Cardiac fibroblast (primary cell): ENCODE measurements at regions not wholly inside any gene's neighbourhood (a gene's known extent, or its start where the extent isn't known, plus 50 kb on each side); places are given as distances from the start of the nearest gene placed in this dataset.

Experiments used
- DNase-seq, 2 donors: peaks; one replicate each; pipeline versions ENCODE4 v3.0.0 to v3.0.0-alpha.2; 2010; ENCODE audit warnings: low read depth in 2 of 2
- H3K4me3 ChIP-seq, 2 donors: replicated peaks in 1 of 2; 1 replicate in 1 of 2; 2 replicates in 1 of 2; pipeline ENCODE4 v1.5.1; 2011; ENCODE audit warnings: low read depth in 2 of 2, low read length in 2 of 2, mild to moderate bottlenecking in 2 of 2, moderate library complexity in 1 of 2
- TF ChIP-seq, protein P1 (sequence below): IDR thresholded peaks from one replicate; pipeline ENCODE4 v1.5.1; 2011; ENCODE audit warnings: low read depth, mild to moderate bottlenecking, low read length, inconsistent platforms

DNA sequence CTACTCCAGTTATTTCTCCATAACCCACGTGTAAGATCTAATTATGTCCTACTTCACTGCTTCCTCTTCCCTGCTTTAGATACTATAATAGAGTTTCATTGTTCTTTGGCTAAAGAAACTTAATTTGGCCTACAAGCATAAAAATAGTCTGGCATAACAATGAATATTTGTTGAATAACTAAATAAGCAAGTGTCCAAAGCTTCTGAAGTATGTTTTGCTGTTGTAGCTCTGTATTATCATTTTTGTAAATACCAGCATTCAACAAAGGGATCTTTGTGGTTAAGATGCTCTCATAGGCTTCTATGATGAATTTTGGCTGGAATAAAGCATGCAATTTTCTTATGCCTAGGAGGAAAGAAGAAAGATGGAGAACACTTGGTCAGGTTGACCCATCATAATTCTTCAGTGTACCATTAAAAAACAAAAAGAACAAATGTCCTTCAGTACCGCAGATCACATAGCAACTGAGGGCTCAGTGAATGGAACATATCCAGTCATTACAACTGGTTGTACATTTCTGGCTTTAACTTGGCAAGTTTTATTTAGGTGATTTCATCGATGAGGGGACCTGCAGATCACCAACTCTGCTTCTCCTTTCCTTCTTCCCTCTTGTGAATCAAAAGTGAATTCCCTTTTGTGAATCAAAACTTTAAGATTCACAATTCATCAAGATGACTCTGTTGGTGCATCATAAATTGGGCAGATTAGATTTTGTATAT is 465.9 kb upstream of the TGFBR2 start:
- TF ChIP-seq, protein P1, sequence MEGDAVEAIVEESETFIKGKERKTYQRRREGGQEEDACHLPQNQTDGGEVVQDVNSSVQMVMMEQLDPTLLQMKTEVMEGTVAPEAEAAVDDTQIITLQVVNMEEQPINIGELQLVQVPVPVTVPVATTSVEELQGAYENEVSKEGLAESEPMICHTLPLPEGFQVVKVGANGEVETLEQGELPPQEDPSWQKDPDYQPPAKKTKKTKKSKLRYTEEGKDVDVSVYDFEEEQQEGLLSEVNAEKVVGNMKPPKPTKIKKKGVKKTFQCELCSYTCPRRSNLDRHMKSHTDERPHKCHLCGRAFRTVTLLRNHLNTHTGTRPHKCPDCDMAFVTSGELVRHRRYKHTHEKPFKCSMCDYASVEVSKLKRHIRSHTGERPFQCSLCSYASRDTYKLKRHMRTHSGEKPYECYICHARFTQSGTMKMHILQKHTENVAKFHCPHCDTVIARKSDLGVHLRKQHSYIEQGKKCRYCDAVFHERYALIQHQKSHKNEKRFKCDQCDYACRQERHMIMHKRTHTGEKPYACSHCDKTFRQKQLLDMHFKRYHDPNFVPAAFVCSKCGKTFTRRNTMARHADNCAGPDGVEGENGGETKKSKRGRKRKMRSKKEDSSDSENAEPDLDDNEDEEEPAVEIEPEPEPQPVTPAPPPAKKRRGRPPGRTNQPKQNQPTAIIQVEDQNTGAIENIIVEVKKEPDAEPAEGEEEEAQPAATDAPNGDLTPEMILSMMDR, result no peak
- DNase-seq, result no peak
- H3K4me3 ChIP-seq, result no peak overlapping the region

DNA sequence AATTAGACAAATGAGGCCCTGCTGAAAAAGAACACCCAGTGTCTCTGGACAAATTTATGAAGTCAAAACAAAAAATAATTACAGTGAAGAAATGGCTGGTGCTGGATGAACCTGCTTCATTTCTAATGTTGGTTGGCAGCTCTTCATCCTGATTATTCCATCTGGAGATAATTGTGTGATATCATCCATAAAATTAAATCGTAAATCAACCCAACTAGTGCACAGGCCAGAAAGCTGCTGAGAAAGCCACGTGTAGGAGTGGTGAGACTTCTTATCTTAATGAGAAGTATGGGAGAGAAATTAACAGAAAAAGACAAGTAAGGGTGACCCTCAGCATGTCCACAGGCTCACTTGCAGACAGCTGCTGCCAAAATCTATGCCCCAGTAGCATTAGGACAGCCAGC is 465.2 kb upstream of the TGFBR2 start:
- TF ChIP-seq, protein P1, result no peak

DNA sequence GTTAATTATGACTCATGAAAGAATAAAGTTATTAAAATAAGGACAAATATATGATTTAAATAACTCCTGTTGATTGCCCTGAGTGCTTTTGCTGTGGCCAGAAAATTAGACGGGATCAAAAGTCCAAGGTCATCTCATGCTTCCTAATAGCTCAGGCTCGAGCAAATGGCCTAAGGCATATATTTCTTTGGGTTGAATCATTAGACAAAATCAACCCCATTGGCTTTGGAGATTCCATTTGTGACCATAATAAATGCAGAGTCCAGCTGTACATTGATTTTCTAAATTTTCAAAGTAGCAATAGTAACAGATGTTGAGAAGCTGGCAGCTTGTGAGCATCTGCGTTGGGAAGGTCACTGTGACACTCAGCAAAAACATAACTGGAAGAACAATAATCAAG is 464.5 kb upstream of the TGFBR2 start:
- no peak for DNase-seq
- TF ChIP-seq, protein P1, result no peak
- no peak overlapping the region for H3K4me3 ChIP-seq

More for the DNA sequence above, 465.2 kb upstream of the TGFBR2 start:
- no peak for DNase-seq
- no peak overlapping the region for H3K4me3 ChIP-seq

DNA sequence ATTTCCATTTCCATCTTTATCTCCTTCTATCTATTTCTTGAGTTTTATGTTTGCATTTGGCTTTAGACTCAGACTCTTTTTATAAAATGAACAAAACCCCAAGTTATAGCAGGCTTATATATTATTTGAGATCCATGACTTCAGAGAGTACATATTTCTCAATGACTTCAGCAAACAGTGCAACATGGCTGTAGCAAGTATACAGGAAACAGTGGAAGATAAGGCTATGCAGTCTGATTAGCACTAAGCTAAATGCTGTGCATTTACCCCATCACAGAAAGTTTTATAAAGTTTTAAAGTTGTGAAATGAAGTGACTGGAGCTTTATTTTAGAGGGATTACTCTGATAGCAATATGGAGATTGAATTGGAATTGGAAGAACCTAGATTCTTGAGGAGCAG is 463.5 kb upstream of the TGFBR2 start:
- peak in 1 of 2 donors; percentile 61 for DNase-seq
- H3K4me3 ChIP-seq, result no peak overlapping the region
- TF ChIP-seq, protein P1, result no peak

DNA sequence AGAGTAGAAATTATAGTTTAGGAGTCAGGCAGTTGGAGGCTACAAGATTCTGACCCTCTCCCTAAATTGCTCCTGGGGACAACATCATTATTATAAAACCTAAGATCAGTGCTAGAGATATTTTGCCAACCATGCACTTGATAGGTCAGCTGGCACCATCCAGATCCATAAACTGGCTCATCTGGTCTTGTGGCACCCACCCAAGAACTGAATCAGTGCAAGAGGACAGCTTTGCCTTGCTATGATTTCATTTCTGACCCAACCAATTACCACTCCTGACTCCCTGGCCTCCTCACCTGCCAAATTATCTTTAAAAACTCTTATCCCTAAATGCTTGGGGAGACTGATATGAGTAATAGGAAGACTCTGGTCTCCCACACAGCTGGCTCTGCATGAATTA is 461.1 kb upstream of the TGFBR2 start:
- DNase-seq, result peak in 1 of 2 donors; percentile 14
- TF ChIP-seq, protein P1, result no peak
- H3K4me3 ChIP-seq, result no peak overlapping the region

DNA sequence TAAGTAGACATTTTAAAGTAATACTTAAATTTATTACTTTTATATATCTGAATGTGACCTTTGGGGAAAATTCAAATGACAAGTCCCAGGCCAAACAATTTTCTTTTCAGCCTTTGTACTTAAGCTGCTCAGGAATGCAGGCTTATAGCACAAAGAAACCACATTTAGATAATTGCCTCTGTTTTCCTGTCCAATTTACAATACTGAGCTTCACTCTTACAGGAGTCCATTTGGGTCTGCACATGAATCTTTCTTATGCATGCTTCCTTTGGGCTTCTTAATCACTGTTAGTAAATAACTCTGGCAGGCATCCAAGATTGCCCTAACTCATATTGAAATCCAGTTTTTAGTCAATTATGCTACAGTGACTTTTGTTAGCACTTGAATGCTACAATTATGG is 459.4 kb upstream of the TGFBR2 start:
- peak; percentile 18 to 41 for DNase-seq
- TF ChIP-seq, protein P1, result no peak

DNA sequence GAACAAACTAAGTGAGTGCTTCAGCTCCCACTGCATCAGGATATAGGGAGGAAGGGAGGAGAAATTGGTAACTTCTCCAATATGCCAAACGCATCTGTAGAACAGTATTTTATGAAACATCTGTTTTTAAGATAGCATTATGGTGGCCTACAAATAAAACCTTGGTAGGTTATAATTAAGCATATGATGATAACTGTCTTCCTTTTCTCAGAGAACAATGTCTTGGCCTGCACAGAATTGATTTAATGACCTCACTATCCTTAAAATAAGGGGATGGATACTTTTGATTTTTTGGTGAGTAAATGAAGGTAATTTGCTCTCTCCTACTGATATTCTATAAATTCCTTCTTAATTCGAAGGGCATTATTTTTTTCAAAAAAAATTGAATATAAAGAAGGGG is 451.5 kb upstream of the TGFBR2 start:
- TF ChIP-seq, protein P1, result no peak
- no peak for DNase-seq
- H3K4me3 ChIP-seq, result no peak overlapping the region

More for the DNA sequence above, 459.4 kb upstream of the TGFBR2 start:
- H3K4me3 ChIP-seq, result no peak overlapping the region
